NCI-H2196 (cell line): ENCODE measurements at regions not wholly inside any gene's neighbourhood (a gene's known extent, or its start where the extent isn't known, plus 50 kb on each side); places are given as distances from the start of the nearest gene placed in this dataset.
"Not testable (repeated sequence)": the region's sequence is repeated elsewhere in the genome, so short reads cannot be mapped to it uniquely, and the experiment has no call there.

ENCODE experiments used
- DNase-seq: peaks from one replicate; lab custom pipeline; 2025; ENCODE audit not compliant: unreplicated experiment; lab: John Stamatoyannopoulos, UW

GRCh38 chr3:82122554-82123345 lies 361.3 kb upstream of the GBE1 start:
- no peak for DNase-seq

- DNase-seq = no peak
Measured at GRCh38 chr3:82114589-82114988, 353.1 kb upstream of the GBE1 start.

GRCh38 chr3:82110721-82111120 lies 349.3 kb upstream of the GBE1 start:
- DNase-seq = not testable (repeated sequence)

GRCh38 chr3:82103241-82103640 lies 341.8 kb upstream of the GBE1 start:
- DNase-seq = no peak

GRCh38 chr3:82100378-82100777 lies 338.9 kb upstream of the GBE1 start:
- no peak for DNase-seq

DNA sequence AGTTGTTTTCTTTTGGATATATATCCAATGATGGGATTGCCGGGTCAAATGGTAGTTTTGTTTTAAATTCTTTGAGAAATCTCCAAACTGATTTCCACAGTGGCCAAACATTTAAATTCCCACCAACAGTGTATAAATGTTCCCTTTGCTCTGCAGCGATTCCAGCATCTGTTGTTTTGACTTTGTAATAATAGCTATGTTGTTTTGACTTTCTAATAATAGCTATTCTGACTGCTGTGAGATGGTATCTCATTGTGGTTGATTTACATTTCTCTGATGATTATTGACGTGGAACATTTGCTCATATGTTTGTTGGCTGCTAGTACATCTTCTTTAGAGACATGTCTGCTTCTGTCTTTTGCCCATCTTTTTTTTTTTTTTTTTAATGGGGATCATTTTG lies 332.2 kb upstream of the GBE1 start:
- DNase-seq = no peak

- DNase-seq = no peak
Measured at GRCh38 chr3:82088749-82089148, 327.3 kb upstream of the GBE1 start.

DNA sequence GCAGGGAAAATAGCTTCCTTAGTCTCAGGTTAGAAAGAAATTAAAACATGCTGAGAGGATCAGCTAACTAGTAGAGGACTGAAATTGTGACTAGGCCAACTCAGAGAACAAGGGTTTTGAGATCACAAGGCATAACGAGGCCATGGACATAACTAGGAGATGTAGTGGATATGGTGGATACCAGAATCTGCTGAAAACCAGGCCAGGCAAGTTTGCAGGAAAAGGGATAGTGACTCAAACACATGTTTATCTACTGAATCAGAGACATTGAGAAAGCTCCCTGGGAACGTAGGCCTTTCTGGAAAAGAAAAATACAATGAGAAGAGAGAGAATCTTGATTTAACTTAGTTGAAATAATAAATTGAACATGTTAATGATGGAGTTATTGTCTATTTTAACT lies 326.5 kb upstream of the GBE1 start:
- no peak for DNase-seq

DNA sequence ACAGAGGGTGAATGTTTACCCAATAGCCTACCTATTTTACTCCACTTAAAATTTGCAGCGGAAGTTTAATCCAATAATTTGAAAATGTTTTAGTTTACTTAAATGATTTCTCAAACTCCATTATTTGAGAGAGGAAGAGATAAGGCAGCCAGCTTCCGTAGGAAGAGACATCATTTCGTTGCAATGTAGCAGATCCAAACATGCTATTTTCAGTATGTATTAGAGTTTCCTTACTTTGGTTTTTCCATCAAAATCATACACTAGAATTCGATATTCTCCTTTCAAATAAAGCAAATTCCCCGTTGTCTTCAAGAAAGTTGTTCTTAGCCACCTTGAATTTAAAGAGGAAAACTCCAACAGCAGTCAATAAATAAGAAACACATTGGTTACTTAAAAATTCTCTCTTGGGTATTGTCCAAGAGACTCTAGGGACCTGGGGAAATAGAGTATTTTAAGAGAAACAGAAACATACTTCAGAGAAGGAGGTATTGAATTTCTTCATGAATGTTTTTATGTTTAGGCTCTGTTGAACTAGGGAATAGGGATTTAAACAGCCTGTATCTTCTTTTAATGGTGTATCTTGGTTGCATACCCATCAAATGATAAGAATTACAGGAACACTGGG lies 324.5 kb upstream of the GBE1 start:
- no peak for DNase-seq

DNA sequence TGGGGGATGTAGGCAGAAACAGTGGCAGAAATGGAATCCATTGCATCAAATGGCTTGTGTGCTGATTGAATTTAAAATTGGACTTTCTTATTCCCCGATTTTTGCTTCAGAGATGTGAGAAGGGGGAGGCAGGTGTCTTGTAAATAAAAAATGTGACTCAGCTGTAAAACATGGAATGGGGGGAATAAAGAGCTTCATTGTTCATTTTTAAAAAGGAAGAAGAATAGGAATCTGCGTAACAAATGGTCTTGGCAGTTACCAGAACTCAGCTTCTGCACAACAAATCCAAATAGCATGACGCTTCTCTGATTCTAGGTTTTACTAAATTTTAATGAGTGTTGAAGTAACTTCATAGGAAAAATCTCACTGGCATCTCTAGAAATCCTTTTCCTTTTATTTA lies 323.9 kb upstream of the GBE1 start:
- DNase-seq = no peak

GRCh38 chr3:82084824-82085223 lies 323.4 kb upstream of the GBE1 start:
- no peak for DNase-seq

DNA sequence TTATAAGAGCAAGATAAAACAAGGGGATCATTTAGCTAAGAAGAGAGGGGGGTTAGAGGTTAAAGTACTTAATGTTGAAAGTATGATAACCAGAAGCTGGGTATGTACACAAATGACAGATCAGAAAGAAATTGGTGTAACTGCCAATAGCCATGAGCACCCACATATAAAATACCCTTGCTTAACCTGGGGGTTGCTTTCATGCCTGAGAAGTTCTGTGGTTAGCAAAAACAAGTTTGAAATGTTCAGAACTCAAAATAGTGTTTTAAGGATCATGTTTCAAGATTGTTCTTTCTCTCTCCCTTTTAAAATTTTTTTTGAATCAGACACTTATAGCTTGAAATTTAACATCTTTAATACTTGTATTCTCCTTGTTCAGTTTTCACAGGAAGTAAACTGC lies 321.4 kb upstream of the GBE1 start:
- DNase-seq = no peak

DNA sequence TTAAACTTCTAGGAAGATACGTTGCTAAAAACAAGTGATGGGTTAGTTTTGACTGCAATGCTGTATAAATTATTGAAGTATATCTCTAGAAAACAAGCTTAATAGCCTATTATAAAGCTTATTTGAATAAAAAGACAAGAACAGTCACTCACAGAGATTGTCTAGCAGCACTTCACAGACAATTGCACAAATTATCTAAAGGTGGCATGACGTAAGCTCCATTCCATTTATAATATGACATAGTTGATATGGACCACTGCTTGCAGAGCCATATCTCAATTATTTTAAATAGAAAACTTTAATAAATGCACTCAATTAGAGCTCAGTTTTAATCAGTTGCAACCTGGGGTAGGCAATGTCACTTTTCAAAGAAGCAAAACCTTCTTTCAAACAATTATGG lies 319.9 kb upstream of the GBE1 start:
- DNase-seq = no peak

GRCh38 chr3:82080792-82081191 lies 319.3 kb upstream of the GBE1 start:
- no peak for DNase-seq

- no peak for DNase-seq
Measured at GRCh38 chr3:82080261-82080660, 318.8 kb upstream of the GBE1 start.

DNA sequence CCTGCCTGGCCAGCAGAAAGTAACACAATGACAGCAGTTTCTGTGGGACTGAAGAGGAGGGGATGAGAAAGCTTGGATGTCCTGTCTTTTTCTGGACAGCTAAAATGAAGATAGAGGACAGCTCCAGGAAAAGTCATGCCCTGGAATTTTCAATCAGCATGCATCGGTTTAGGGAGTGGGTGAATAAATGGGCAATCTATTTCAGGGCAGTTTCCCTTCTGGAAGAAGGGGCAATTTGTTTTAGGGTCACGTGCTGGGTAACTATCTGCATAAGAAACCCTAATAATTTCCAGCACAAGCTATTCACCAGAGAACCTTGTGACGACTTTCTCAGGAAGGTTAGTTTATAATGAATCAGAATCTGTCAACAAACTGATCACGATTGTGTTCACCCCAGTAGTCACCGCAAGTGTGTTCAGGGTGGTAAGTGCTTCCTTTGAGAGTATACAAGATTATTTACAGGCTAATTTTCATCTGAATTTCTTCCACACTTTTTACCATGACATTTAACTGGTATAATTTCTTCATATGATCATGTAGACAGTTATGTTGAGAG lies 318.0 kb upstream of the GBE1 start:
- DNase-seq = no peak

DNA sequence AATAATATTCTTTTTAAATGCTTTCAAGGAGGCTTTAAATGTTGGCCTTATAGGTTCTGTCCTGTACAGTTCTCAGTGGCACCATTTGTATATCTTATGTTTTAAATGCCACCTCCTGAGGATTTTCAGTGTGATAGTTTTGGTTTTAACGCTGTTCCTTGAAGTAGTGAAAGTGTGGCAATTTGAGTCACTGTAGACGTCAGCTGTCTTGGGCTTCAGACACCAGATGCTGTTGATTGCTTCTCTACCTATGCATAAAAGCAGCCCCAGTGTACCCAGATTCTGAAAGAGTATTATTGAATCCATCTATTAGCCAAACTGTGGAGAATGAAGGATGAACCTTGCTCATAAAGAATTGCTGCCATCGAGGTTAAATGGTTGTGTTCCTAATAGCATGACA lies 316.8 kb upstream of the GBE1 start:
- no peak for DNase-seq

- no peak for DNase-seq
Measured at GRCh38 chr3:82067420-82067819, 306.0 kb upstream of the GBE1 start.

GRCh38 chr3:82058809-82059208 lies 297.4 kb upstream of the GBE1 start:
- DNase-seq = no peak

DNA sequence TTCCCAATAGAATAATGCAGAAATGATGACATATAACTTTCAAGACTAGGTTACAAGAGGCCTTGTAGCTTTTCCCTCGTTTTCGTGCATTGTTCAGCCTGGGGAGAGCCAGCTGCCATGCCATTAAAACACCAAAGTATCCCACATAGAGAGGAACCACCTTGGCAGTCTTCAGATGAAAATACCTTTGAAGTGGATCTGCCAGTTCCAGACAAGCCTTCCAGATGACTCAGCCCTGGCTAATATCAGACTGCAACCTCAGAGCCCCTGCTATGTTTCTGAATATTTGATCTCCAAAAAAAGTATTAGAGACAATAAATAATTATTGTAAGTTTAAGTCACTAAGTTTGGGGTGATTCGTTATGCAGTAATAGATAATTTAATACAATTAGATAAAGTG lies 294.3 kb upstream of the GBE1 start:
- DNase-seq = no peak

- DNase-seq = no peak
Measured at GRCh38 chr3:82054849-82055248, 293.4 kb upstream of the GBE1 start.

DNA sequence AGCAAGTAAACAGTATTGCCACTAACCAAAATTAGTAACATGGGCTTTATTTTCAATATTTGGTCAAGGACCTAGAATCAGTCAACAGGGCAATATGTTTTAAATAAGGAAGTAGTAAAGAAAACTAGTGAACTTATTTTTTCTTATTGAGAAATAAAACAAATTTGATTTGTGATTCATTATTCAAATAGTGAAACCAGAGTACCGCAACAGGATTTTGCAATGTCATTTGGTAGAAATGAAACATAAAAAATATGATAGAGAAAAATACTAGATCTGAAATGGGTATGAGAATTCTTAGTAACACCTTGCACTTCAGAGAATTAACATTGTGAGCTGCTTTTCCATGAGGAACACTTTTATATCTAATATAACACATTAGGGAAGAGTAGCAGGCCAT lies 291.8 kb upstream of the GBE1 start:
- DNase-seq = no peak

DNA sequence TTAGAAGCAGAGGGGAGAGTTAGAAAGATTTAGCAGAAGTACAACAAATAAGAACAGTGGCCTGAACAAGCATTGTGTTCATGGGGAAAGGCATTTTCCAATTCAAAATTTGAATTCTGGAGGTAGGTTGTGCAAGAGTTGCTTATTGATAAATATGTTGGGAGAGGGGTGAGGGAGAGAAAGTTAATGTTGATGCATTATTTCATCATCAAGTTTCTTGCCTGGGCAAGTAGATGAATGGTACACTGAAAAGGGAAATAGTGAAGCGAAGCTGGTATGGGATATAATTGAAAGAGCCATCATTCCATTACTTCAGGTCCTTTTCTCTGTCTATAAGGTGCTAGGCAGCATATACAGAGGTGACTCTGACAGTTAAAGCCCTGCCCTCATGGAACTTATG lies 288.9 kb upstream of the GBE1 start:
- DNase-seq = no peak
